GM23338 (cell line): ENCODE measurements at regions not wholly inside any gene's neighbourhood (a gene's known extent, or its start where the extent isn't known, plus 50 kb on each side); places are given as distances from the start of the nearest gene placed in this dataset.

ENCODE experiments used
- ATAC-seq: fragments of 200-7000 bp; cut with Tn5 transposase; 3 replicates; pipeline ENCODE4 v1.9.1; 2020
- DNase-seq: peaks from one replicate; pipeline ENCODE4 v3.0.0-alpha.2; 2015; ENCODE audit warnings: low spot score
- H2AFZ ChIP-seq: fragments of 200-600 bp; sonication (generic); 2 replicates; pipeline ENCODE4 v1.8.0; 2016; ENCODE audit warnings: antibody characterized with exemption, mild to moderate bottlenecking, moderate library complexity
- H3F3A ChIP-seq: fragments of 200-600 bp; sonication (generic); replicated peaks from 2 replicates; pipeline ENCODE4 v1.8.0; 2017; ENCODE audit warnings: antibody characterized with exemption, mixed run types, low read depth
- H3K27ac ChIP-seq: fragments of 200-600 bp; sonication (generic); 2 replicates; pipeline ENCODE4 v1.6.1; 2016; ENCODE audit warnings: low read depth
- H3K27me3 ChIP-seq: fragments of 200-600 bp; sonication (generic); 2 replicates; pipeline ENCODE4 v1.8.0; 2016; ENCODE audit warnings: mild to moderate bottlenecking, mixed run types, moderate library complexity; ENCODE audit not compliant: insufficient read depth
- H3K36me3 ChIP-seq: fragments of 200-600 bp; sonication (generic); 2 replicates; pipeline ENCODE4 v1.8.0; 2016; ENCODE audit warnings: mild to moderate bottlenecking; ENCODE audit not compliant: insufficient read depth
- H3K4me1 ChIP-seq: fragments of 200-600 bp; sonication (generic); 2 replicates; pipeline ENCODE4 v1.8.0; 2016; ENCODE audit warnings: mild to moderate bottlenecking, moderate library complexity; ENCODE audit not compliant: insufficient read depth
- H3K4me2 ChIP-seq: fragments of 200-600 bp; sonication (generic); 2 replicates; pipeline ENCODE4 v1.7.1; 2017; ENCODE audit warnings: mixed run types
- H3K4me3 ChIP-seq: fragments of 200-600 bp; sonication (generic); 2 replicates; pipeline ENCODE4 v1.6.1; 2016; ENCODE audit warnings: mixed run types
- H3K79me2 ChIP-seq: fragments of 200-600 bp; sonication (generic); replicated peaks from 2 replicates; pipeline ENCODE4 v1.8.0; 2017; ENCODE audit warnings: mild to moderate bottlenecking; ENCODE audit not compliant: insufficient read depth
- H3K9me2 ChIP-seq: fragments of 200-600 bp; sonication (generic); 2 replicates; pipeline ENCODE4 v1.8.0; 2017; ENCODE audit not compliant: insufficient read depth
- H4K20me1 ChIP-seq: fragments of 200-600 bp; sonication (generic); replicated peaks from 2 replicates; pipeline ENCODE4 v1.8.0; 2017; ENCODE audit warnings: mild to moderate bottlenecking; ENCODE audit not compliant: insufficient read depth
- H3K27ac Mint-ChIP-seq: 2 replicates; pipeline ENCODE4 v1.8.0; 2020; ENCODE audit warnings: inconsistent platforms, mild to moderate bottlenecking, moderate library complexity, mixed read lengths
- H3K27me3 Mint-ChIP-seq: 3 replicates; pipeline ENCODE4 v1.8.0; 2022; ENCODE audit warnings: low read depth, mild to moderate bottlenecking, moderate library complexity, mixed read lengths, inconsistent platforms; ENCODE audit not compliant: insufficient read depth, poor library complexity
- H3K36me3 Mint-ChIP-seq: 3 replicates; pipeline ENCODE4 v1.8.0; 2021; ENCODE audit warnings: low read depth, mild to moderate bottlenecking, inconsistent platforms, moderate library complexity, mixed read lengths
- H3K4me1 Mint-ChIP-seq: 3 replicates; pipeline ENCODE4 v1.8.0; 2020; ENCODE audit warnings: mild to moderate bottlenecking, inconsistent platforms, mixed read lengths
- H3K4me3 Mint-ChIP-seq: 3 replicates; pipeline ENCODE4 v1.8.0; 2021; ENCODE audit warnings: moderate library complexity, mild to moderate bottlenecking, inconsistent platforms, mixed read lengths
- H3K9me3 Mint-ChIP-seq: 3 replicates; pipeline ENCODE4 v1.8.0; 2020; ENCODE audit warnings: moderate library complexity, mild to moderate bottlenecking, inconsistent platforms, mixed read lengths
- ETS1 ChIP-seq: IDR thresholded peaks from 2 replicates; pipeline ENCODE4 v1.6.1; 2016; ENCODE audit warnings: antibody characterized with exemption
- EZH2phosphoT487 ChIP-seq: fragments of 200-600 bp; sonication (generic); IDR thresholded peaks from one replicate; pipeline ENCODE4 v1.8.1; 2018; ENCODE audit warnings: antibody characterized with exemption; ENCODE audit not compliant: unreplicated experiment
- JUNB ChIP-seq: IDR thresholded peaks from one replicate; pipeline ENCODE4 v1.6.1; 2016; ENCODE audit warnings: antibody characterized with exemption; ENCODE audit not compliant: unreplicated experiment
- NANOG ChIP-seq: IDR thresholded peaks from 2 replicates; pipeline ENCODE4 v1.6.1; 2016; ENCODE audit warnings: antibody characterized with exemption, borderline replicate concordance
- POLR2AphosphoS5 ChIP-seq: IDR thresholded peaks from 2 replicates; pipeline ENCODE4 v1.6.1; 2016; ENCODE audit warnings: antibody characterized with exemption, low read depth
- STAT1 ChIP-seq: IDR thresholded peaks from one replicate; pipeline ENCODE4 v1.6.1; 2016; ENCODE audit warnings: antibody characterized with exemption; ENCODE audit not compliant: unreplicated experiment
- ZNF114 ChIP-seq: fragments of 250-450 bp; sonication (Bioruptor Pico); IDR thresholded peaks from 2 replicates; pipeline ENCODE4 v1.5.0; 2020; ENCODE audit warnings: mild to moderate bottlenecking, moderate library complexity
- TF ChIP-seq, protein P1 (sequence below): fragments of 250-450 bp; sonication (Bioruptor Pico); IDR thresholded peaks from 2 replicates; pipeline ENCODE4 v1.5.0; 2020; ENCODE audit warnings: mild to moderate bottlenecking, moderate library complexity
- TF ChIP-seq, protein P2 (sequence below), 2 experiments: fragments of 200-600 bp in 1 of 2; sonication (generic) in 1 of 2; conservative IDR thresholded peaks; 2 replicates each; pipeline versions ENCODE4 v1.5.1 to v1.6.1; 2016 to 2017; ENCODE audit warnings: antibody characterized with exemption in 2 of 2, low read depth in 2 of 2, mild to moderate bottlenecking in 2 of 2, moderate library complexity in 1 of 2
- TF ChIP-seq, protein P3 (sequence below): IDR thresholded peaks from one replicate; pipeline ENCODE4 v1.6.1; 2018; ENCODE audit warnings: antibody characterized with exemption; ENCODE audit not compliant: unreplicated experiment

DNA sequence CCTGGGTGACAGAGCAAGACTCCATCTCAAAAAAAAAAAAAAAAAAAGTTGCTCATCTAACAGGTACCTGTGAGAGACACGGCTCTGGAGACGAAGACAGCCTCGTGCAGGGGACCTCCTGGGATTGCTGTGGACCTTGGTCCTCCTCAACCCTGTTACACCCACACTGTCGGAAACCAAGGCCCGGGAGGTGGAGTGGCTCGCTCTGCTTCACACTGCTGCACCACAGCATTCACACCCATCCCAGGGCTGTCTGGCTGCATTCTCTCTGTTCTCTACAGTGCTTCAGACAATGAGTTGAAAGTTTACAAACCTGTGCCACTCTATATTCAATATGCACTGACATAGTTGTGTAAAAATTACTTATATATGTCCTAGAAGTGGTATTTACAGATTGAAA lies 101.0 kb upstream of the TNS3 start:
- DNase-seq (no peak), ATAC-seq (no peak)
- Histone ChIP-seq H3K79me2 (no peaks in the 10 kb centered on the region), H3K4me2 (no peak overlapping the region), H3K4me3 (no peak overlapping the region), H4K20me1 (no peaks in the 10 kb centered on the region), H2AFZ (no peak overlapping the region), H3K4me1 (peaks cover 28% of the 10 kb centered on the region), H3F3A (0 out of 2 replicates have a peak, but pooled peaks cover 6% of the 10 kb centered on the region), H3K36me3 (no peaks in the 10 kb centered on the region), H3K9me2 (peaks cover 10% of the 10 kb centered on the region; the same call in 1 of the 2 replicates), H3K27me3 (no peaks in the 10 kb centered on the region), H3K27ac (no peak overlapping the region)
- H3K27me3 Mint-ChIP-seq, result peaks cover 6% of the 10 kb centered on the region
- no peak overlapping the region for H3K27ac Mint-ChIP-seq
- peaks cover 33% of the 10 kb centered on the region for H3K4me1 Mint-ChIP-seq
- no peak overlapping the region for H3K4me3 Mint-ChIP-seq
- H3K36me3 Mint-ChIP-seq, result peaks cover 1% of the 10 kb centered on the region; the same call in 1 of the 3 replicates
- TF ChIP-seq JUNB (no peak), STAT1 (no peak), NANOG (no peak), ETS1 (no peak), ZNF114 (CRISPR knock-in tag) (no peak), EZH2phosphoT487 (no peak), POLR2AphosphoS5 (no peak)
- TF ChIP-seq, protein P1, sequence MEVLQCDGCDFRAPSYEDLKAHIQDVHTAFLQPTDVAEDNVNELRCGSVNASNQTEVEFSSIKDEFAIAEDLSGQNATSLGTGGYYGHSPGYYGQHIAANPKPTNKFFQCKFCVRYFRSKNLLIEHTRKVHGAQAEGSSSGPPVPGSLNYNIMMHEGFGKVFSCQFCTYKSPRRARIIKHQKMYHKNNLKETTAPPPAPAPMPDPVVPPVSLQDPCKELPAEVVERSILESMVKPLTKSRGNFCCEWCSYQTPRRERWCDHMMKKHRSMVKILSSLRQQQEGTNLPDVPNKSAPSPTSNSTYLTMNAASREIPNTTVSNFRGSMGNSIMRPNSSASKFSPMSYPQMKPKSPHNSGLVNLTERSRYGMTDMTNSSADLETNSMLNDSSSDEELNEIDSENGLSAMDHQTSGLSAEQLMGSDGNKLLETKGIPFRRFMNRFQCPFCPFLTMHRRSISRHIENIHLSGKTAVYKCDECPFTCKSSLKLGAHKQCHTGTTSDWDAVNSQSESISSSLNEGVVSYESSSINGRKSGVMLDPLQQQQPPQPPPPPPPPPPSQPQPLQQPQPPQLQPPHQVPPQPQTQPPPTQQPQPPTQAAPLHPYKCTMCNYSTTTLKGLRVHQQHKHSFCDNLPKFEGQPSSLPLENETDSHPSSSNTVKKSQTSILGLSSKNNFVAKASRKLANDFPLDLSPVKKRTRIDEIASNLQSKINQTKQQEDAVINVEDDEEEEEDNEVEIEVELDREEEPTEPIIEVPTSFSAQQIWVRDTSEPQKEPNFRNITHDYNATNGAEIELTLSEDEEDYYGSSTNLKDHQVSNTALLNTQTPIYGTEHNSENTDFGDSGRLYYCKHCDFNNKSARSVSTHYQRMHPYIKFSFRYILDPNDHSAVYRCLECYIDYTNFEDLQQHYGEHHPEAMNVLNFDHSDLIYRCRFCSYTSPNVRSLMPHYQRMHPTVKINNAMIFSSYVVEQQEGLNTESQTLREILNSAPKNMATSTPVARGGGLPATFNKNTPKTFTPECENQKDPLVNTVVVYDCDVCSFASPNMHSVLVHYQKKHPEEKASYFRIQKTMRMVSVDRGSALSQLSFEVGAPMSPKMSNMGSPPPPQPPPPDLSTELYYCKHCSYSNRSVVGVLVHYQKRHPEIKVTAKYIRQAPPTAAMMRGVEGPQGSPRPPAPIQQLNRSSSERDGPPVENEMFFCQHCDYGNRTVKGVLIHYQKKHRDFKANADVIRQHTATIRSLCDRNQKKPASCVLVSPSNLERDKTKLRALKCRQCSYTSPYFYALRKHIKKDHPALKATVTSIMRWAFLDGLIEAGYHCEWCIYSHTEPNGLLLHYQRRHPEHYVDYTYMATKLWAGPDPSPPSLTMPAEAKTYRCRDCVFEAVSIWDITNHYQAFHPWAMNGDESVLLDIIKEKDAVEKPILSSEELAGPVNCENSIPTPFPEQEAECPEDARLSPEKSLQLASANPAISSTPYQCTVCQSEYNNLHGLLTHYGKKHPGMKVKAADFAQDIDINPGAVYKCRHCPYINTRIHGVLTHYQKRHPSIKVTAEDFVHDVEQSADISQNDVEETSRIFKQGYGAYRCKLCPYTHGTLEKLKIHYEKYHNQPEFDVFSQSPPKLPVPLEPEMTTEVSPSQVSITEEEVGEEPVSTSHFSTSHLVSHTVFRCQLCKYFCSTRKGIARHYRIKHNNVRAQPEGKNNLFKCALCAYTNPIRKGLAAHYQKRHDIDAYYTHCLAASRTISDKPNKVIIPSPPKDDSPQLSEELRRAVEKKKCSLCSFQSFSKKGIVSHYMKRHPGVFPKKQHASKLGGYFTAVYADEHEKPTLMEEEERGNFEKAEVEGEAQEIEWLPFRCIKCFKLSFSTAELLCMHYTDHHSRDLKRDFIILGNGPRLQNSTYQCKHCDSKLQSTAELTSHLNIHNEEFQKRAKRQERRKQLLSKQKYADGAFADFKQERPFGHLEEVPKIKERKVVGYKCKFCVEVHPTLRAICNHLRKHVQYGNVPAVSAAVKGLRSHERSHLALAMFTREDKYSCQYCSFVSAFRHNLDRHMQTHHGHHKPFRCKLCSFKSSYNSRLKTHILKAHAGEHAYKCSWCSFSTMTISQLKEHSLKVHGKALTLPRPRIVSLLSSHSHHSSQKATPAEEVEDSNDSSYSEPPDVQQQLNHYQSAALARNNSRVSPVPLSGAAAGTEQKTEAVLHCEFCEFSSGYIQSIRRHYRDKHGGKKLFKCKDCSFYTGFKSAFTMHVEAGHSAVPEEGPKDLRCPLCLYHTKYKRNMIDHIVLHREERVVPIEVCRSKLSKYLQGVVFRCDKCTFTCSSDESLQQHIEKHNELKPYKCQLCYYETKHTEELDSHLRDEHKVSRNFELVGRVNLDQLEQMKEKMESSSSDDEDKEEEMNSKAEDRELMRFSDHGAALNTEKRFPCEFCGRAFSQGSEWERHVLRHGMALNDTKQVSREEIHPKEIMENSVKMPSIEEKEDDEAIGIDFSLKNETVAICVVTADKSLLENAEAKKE (CRISPR knock-in tag), result no peak
- TF ChIP-seq, protein P2, sequence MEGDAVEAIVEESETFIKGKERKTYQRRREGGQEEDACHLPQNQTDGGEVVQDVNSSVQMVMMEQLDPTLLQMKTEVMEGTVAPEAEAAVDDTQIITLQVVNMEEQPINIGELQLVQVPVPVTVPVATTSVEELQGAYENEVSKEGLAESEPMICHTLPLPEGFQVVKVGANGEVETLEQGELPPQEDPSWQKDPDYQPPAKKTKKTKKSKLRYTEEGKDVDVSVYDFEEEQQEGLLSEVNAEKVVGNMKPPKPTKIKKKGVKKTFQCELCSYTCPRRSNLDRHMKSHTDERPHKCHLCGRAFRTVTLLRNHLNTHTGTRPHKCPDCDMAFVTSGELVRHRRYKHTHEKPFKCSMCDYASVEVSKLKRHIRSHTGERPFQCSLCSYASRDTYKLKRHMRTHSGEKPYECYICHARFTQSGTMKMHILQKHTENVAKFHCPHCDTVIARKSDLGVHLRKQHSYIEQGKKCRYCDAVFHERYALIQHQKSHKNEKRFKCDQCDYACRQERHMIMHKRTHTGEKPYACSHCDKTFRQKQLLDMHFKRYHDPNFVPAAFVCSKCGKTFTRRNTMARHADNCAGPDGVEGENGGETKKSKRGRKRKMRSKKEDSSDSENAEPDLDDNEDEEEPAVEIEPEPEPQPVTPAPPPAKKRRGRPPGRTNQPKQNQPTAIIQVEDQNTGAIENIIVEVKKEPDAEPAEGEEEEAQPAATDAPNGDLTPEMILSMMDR (conservative IDR thresholded peaks at IDR 0.05; ENCODE audit: low read depth in 2 of 2), result no peak
- TF ChIP-seq, protein P3, sequence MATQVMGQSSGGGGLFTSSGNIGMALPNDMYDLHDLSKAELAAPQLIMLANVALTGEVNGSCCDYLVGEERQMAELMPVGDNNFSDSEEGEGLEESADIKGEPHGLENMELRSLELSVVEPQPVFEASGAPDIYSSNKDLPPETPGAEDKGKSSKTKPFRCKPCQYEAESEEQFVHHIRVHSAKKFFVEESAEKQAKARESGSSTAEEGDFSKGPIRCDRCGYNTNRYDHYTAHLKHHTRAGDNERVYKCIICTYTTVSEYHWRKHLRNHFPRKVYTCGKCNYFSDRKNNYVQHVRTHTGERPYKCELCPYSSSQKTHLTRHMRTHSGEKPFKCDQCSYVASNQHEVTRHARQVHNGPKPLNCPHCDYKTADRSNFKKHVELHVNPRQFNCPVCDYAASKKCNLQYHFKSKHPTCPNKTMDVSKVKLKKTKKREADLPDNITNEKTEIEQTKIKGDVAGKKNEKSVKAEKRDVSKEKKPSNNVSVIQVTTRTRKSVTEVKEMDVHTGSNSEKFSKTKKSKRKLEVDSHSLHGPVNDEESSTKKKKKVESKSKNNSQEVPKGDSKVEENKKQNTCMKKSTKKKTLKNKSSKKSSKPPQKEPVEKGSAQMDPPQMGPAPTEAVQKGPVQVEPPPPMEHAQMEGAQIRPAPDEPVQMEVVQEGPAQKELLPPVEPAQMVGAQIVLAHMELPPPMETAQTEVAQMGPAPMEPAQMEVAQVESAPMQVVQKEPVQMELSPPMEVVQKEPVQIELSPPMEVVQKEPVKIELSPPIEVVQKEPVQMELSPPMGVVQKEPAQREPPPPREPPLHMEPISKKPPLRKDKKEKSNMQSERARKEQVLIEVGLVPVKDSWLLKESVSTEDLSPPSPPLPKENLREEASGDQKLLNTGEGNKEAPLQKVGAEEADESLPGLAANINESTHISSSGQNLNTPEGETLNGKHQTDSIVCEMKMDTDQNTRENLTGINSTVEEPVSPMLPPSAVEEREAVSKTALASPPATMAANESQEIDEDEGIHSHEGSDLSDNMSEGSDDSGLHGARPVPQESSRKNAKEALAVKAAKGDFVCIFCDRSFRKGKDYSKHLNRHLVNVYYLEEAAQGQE, result no peak
- H3K9me3 Mint-ChIP-seq, result peaks cover 1% of the 10 kb centered on the region; the same call in 1 of the 3 replicates
